ENCODE measurements at regions not wholly inside any gene's neighbourhood (a gene's known extent, or its start where the extent isn't known, plus 50 kb on each side); places are given as distances from the start of the nearest gene placed in this dataset.

DNA sequence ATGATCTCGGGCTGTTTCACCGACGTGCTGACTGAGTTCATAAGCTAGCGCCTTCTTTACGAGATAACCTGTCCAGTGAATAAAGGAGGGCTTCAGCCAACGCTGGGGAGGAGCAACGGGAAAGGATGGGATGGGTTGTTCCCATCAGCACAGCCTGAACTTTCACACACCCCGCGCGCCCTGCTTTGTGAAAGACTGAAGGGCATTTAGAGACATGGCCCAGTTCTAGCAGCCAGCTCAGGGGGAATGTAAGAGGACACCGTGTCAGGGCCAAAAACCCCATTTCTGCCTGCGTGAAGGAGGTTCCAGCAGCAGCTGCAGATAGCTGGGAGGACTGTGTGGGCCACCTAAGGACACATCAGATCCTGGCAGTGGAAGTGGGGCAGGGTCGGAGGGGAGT lies 255.1 kb upstream of the RAB4A start:
- TF ChIP-seq, protein P1, sequence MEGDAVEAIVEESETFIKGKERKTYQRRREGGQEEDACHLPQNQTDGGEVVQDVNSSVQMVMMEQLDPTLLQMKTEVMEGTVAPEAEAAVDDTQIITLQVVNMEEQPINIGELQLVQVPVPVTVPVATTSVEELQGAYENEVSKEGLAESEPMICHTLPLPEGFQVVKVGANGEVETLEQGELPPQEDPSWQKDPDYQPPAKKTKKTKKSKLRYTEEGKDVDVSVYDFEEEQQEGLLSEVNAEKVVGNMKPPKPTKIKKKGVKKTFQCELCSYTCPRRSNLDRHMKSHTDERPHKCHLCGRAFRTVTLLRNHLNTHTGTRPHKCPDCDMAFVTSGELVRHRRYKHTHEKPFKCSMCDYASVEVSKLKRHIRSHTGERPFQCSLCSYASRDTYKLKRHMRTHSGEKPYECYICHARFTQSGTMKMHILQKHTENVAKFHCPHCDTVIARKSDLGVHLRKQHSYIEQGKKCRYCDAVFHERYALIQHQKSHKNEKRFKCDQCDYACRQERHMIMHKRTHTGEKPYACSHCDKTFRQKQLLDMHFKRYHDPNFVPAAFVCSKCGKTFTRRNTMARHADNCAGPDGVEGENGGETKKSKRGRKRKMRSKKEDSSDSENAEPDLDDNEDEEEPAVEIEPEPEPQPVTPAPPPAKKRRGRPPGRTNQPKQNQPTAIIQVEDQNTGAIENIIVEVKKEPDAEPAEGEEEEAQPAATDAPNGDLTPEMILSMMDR (IDR thresholded peaks at IDR 0.05): no peak
- TF ChIP-seq POLR2AphosphoS5 (IDR thresholded peaks at IDR 0.05; ENCODE audit: low read depth, low read length): no peak

All from Panc1 (cell line).